Kidney (tissue), 13 donors: ENCODE measurements at regions not wholly inside any gene's neighbourhood (a gene's known extent, or its start where the extent isn't known, plus 50 kb on each side); places are given as distances from the start of the nearest gene placed in this dataset.
A peak's percentile ranks its signal among the peaks of the same experiment; 100 is the strongest.

Source experiments
- DNase-seq, 5 donors: peaks; one replicate each; pipeline ENCODE4 v3.0.0-alpha.2; 2013 to 2020
- FAIRE-seq: peaks from 2 replicates; lab custom pipeline; 2012; peaks lifted over from hg19 to GRCh38; lab: Jason Lieb, UNC
- H3K27ac ChIP-seq, 2 donors: one replicate each; pipeline ENCODE4 v1.7.0; 2013; ENCODE audit warnings: low read depth in 2 of 2, low read length in 2 of 2, inconsistent platforms in 1 of 2
- H3K27me3 ChIP-seq: one replicate; pipeline ENCODE4 v1.7.1; 2013; ENCODE audit warnings: low read length, inconsistent platforms; ENCODE audit not compliant: control insufficient read depth, insufficient read depth
- H3K36me3 ChIP-seq, 3 donors: one replicate each; pipeline versions ENCODE4 v1.7.0 to v1.7.1; 2013; ENCODE audit warnings: low read length in 3 of 3, control low read depth in 1 of 3, inconsistent platforms in 1 of 3; ENCODE audit not compliant: insufficient read depth in 3 of 3, control insufficient read depth in 2 of 3
- H3K4me1 ChIP-seq, 3 donors: one replicate each; pipeline versions ENCODE4 v1.7.0 to v1.7.1; 2013; ENCODE audit warnings: low read length in 3 of 3, inconsistent platforms in 1 of 3, low read depth in 1 of 3; ENCODE audit not compliant: control insufficient read depth in 2 of 3, insufficient read depth in 2 of 3
- H3K4me3 ChIP-seq, 3 donors: one replicate each; pipeline versions ENCODE4 v1.7.0 to v1.8.1; 2013; ENCODE audit warnings: low read length in 3 of 3, control low read depth in 1 of 3, inconsistent platforms in 1 of 3
- H3K9ac ChIP-seq, 3 donors: one replicate each; pipeline versions ENCODE4 v1.7.0 to v1.7.1; 2013; ENCODE audit warnings: low read length in 3 of 3, control low read depth in 1 of 3, inconsistent platforms in 1 of 3
- H3K9me3 ChIP-seq, 3 donors: one replicate each; pipeline versions ENCODE4 v1.7.0 to v1.7.1; 2013; ENCODE audit warnings: low read length in 3 of 3, control low read depth in 1 of 3, inconsistent platforms in 1 of 3; ENCODE audit not compliant: control insufficient read depth in 2 of 3, insufficient read depth in 1 of 3
- CTCF ChIP-seq: IDR thresholded peaks from 3 replicates; pipeline ENCODE4 v1.5.1; 2012; ENCODE audit warnings: mild to moderate bottlenecking, moderate library complexity, borderline replicate concordance; ENCODE audit not compliant: insufficient read depth; ENCODE audit errors: extremely low read depth
- intact Hi-C: fragments of 100-400 bp; cut with DNase I; formaldehyde crosslinking; loops from one replicate; pipeline ENCODE4 v1.11.1; 2022
- donor health status: control.
- donor health status: control.
- donor health status: control.
- donor health status: control.
- donor health status: control.
- donor health status: DM: yes; HTN: yes; CAD: no.
- donor health status: Normal renal cell carcinoma (clear cell type).

- no peaks in the 10 kb centered on the region for H3K9me3 ChIP-seq
- no peak overlapping the region for H3K4me3 ChIP-seq
- H3K36me3 ChIP-seq, result no peaks in the 10 kb centered on the region
- no peaks in the 10 kb centered on the region for H3K27me3 ChIP-seq
- H3K27ac ChIP-seq, result no peak overlapping the region
- H3K9ac ChIP-seq, result no peak overlapping the region
- DNase-seq (no peak), FAIRE-seq (no peak)
- no peaks in the 10 kb centered on the region for H3K4me1 ChIP-seq
- intact Hi-C loops, result no loop called here
- no peak for TF ChIP-seq CTCF
Observed at GRCh38 chr2:180677930-180678624, 302.3 kb upstream of the UBE2E3 start.

- Histone ChIP-seq H3K4me1 (no peaks in the 10 kb centered on the region), H3K4me3 (no peak overlapping the region), H3K36me3 (no peaks in the 10 kb centered on the region), H3K9ac (no peak overlapping the region), H3K27me3 (no peaks in the 10 kb centered on the region), H3K27ac (no peak overlapping the region), H3K9me3 (no peaks in the 10 kb centered on the region)
- intact Hi-C loops, result no loop called here
- TF ChIP-seq CTCF, result no peak
- peak; percentile 11 for FAIRE-seq
- DNase-seq, result no peak
Observed at GRCh38 chr2:180677200-180677599, 303.2 kb upstream of the UBE2E3 start.

GRCh38 chr2:180676520-180677025 lies 303.8 kb upstream of the UBE2E3 start:
- Histone ChIP-seq H3K27me3 (no peaks in the 10 kb centered on the region), H3K9me3 (no peaks in the 10 kb centered on the region), H3K9ac (no peak overlapping the region), H3K4me1 (no peaks in the 10 kb centered on the region), H3K36me3 (no peaks in the 10 kb centered on the region), H3K27ac (no peak overlapping the region), H3K4me3 (no peak overlapping the region)
- TF ChIP-seq CTCF, result no peak
- DNase-seq (peak in 3 of 5 donors; percentile 36 to 76 (median 67)), FAIRE-seq (no peak)
- intact Hi-C loops, result no loop called here
